ENCODE measurements at regions not wholly inside any gene's neighbourhood (a gene's known extent, or its start where the extent isn't known, plus 50 kb on each side); places are given as distances from the start of the nearest gene placed in this dataset.
"Not testable (repeated sequence)": the region's sequence is repeated elsewhere in the genome, so short reads cannot be mapped to it uniquely, and the experiment has no call there.

DNA sequence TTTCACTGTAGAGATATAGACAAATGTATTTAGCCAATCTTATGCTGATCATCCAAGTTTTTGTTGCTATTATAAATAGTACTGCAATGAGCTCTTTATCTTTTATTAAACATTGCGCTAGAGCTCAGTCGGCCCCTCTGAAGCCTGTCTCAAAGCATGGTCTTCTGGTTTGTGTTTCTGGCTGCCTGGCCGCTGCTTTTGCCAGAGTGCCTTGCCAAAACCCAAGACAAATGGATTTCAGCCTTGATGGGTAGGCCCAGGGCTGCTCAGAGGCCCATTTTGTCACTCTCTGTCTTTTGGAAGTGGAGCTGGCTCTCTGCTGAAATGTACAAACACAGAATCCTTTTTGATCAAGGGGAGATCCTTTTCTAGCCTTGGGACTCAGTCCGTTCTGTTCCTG lies 102.9 kb upstream of the KCNG1 start:
- Histone ChIP-seq H3K27me3 (ENCODE audit: control insufficient read depth, insufficient read depth, low read length, poor library complexity, severe bottlenecking) (no peaks in the 10 kb centered on the region), H3K27ac (ENCODE audit: insufficient read depth, low read depth, low read length, poor library complexity, severe bottlenecking) (no peak overlapping the region), H3K4me3 (ENCODE audit: insufficient read depth, low read depth, low read length) (no peak overlapping the region), H3K9me3 (ENCODE audit: control insufficient read depth, low read length) (no peaks in the 10 kb centered on the region), H3K4me1 (ENCODE audit: control insufficient read depth, insufficient read depth, low read length) (peaks cover 16% of the 10 kb centered on the region), H3K36me3 (ENCODE audit: control insufficient read depth, insufficient read depth, low read length) (no peaks in the 10 kb centered on the region)
- WGBS, 2 experiments, result 90 to 97% methylated on average over 4 of the region's 4 CpGs

DNA sequence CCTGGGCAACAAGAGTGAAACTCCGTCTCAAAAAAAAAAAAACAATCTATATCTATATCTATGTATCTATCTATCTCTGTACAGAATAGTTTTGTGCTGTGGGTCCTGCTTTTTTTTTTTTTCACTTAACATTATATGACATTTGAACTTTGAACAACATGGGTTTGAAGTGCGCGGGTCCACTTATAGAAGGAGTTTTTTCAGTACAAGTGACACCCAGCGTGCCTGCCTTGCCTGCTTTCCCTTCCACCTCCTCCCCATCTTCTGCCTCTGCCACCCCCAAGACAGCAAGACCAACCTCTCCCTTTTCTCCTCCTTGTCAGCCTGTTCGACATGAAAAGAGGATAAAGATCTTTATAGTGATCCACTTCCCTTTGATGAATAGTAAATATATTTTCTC lies 102.2 kb upstream of the KCNG1 start:
- H3K27ac ChIP-seq (ENCODE audit: insufficient read depth, low read depth, low read length, poor library complexity, severe bottlenecking), result no peak overlapping the region
- H3K9me3 ChIP-seq (ENCODE audit: control insufficient read depth, low read length), result no peaks in the 10 kb centered on the region
- 91 to 97% methylated on average over 3 to 4 of the region's 5 CpGs for WGBS, 2 experiments
- peaks cover 19% of the 10 kb centered on the region for H3K4me1 ChIP-seq (ENCODE audit: control insufficient read depth, insufficient read depth, low read length)
- H3K27me3 ChIP-seq (ENCODE audit: control insufficient read depth, insufficient read depth, low read length, poor library complexity, severe bottlenecking), result no peaks in the 10 kb centered on the region
- H3K36me3 ChIP-seq (ENCODE audit: control insufficient read depth, insufficient read depth, low read length), result no peaks in the 10 kb centered on the region
- H3K4me3 ChIP-seq (ENCODE audit: insufficient read depth, low read depth, low read length), result no peak overlapping the region

DNA sequence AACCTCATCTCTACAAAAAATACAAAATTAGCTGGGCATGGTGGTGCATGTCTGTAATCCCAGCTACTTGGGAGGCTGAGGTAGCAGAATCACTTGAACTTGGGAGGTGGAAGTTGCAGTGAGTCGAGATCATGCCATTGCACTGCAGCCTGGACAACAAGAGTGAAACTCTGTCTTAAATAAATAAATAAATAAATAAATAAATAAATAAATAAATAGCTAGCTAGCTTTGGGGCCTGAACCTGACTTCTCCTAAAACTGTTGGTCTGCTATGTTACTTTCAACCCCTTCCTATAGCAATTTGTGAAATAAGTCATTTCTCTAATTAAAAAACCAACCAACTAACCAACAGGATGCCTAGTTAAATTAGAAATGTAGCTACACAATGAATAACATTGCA lies 101.0 kb upstream of the KCNG1 start:
- not testable (repeated sequence) for H3K4me3 ChIP-seq (ENCODE audit: insufficient read depth, low read depth, low read length); H3K9me3 ChIP-seq (ENCODE audit: control insufficient read depth, low read length); H3K36me3 ChIP-seq (ENCODE audit: control insufficient read depth, insufficient read depth, low read length); H3K27ac ChIP-seq (ENCODE audit: insufficient read depth, low read depth, low read length, poor library complexity, severe bottlenecking); H3K27me3 ChIP-seq (ENCODE audit: control insufficient read depth, insufficient read depth, low read length, poor library complexity, severe bottlenecking)
- 100% methylated on average over 1 of the region's 1 CpG for WGBS, 2 experiments
- peaks cover 19% of the 10 kb centered on the region for H3K4me1 ChIP-seq (ENCODE audit: control insufficient read depth, insufficient read depth, low read length)

DNA sequence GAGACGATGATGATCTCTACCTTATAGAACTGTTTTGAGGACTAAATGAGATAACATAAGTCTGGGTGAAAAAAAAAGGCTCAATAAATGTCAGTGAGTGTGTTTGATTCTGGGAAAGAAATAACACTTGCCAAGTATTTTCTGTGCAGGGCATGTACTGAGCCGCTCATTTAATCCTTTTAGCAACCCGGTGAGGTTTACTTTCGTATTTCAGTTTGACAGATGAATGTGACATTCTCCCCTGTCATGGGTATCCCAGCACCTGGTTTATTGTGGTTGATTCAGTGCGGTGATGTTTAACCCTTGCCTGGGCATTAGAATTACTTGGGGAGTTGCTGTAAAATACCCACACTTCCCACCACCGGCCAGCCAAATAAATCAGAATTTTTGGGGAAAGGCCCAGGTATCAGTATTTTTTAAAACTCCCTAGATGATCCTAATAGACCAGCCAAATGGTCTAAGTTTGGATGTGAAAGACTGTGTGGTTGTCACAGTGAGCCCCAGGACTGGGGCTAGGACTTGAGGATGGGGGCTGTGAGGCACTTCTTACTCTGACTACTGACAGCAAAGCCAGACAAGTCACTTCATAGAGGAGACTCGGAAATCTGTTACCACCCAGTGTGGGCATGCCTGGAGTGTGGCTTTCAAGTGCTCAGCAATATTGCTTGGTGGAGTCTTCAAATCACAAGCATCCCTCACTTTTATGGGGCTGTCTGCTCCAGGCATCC lies 100.2 kb upstream of the KCNG1 start:
- no peaks in the 10 kb centered on the region for H3K27me3 ChIP-seq (ENCODE audit: control insufficient read depth, insufficient read depth, low read length, poor library complexity, severe bottlenecking)
- WGBS, 2 experiments, result 80 to 85% methylated on average over 7 of the region's 7 CpGs
- H3K4me3 ChIP-seq (ENCODE audit: insufficient read depth, low read depth, low read length), result no peak overlapping the region
- H3K9me3 ChIP-seq (ENCODE audit: control insufficient read depth, low read length), result no peaks in the 10 kb centered on the region
- peaks cover 19% of the 10 kb centered on the region for H3K4me1 ChIP-seq (ENCODE audit: control insufficient read depth, insufficient read depth, low read length)
- H3K27ac ChIP-seq (ENCODE audit: insufficient read depth, low read depth, low read length, poor library complexity, severe bottlenecking), result no peak overlapping the region
- H3K36me3 ChIP-seq (ENCODE audit: control insufficient read depth, insufficient read depth, low read length), result no peaks in the 10 kb centered on the region

DNA sequence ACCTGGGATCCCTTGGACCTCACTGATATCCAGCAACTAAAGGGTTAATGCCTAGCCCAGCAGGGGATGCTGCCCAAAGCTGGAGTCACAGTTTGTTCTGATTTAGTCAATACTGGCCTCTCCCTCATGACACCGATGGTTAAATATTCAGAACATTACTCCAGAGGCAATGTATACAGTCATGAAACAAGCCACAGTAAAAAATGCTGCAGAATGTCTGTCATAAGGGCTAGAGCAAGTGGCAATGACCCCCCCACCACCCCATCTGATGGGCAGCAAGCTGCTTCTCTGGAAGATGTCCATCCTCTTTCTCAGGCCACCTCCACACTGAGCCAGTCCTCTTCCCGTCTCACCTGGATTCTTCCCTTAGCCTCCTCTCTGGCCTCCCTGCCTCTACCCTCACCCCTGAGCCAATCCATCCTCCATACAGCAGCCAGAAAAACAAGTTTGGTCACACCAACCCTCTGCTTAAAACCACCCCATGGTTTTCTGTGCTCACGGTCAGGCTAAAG lies 99.0 kb upstream of the KCNG1 start:
- Histone ChIP-seq H3K27me3 (ENCODE audit: control insufficient read depth, insufficient read depth, low read length, poor library complexity, severe bottlenecking) (no peaks in the 10 kb centered on the region), H3K27ac (ENCODE audit: insufficient read depth, low read depth, low read length, poor library complexity, severe bottlenecking) (no peak overlapping the region), H3K36me3 (ENCODE audit: control insufficient read depth, insufficient read depth, low read length) (no peaks in the 10 kb centered on the region), H3K9me3 (ENCODE audit: control insufficient read depth, low read length) (no peaks in the 10 kb centered on the region), H3K4me1 (ENCODE audit: control insufficient read depth, insufficient read depth, low read length) (peaks cover 19% of the 10 kb centered on the region), H3K4me3 (ENCODE audit: insufficient read depth, low read depth, low read length) (no peak overlapping the region)
- 32 to 37% methylated on average over 3 of the region's 3 CpGs for WGBS, 2 experiments

DNA sequence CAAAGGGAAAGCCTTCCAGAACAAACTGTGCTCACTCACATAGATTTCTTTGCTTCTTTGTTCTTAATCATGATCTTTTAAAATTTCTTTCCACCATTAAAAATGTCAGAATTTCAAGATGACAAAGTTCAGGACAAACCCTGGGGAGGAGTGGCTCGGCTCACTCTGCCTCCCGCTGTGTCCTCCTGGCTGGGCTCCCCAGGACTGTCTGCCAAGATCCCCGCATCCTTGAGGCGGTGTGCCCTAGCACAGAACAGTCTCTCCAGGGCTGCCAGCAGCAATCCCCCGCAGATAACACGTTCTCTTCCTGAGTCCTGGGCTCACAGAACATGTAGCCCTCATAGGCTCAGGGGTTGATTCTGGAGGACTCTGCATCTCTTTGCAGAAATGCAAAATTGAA lies 98.4 kb upstream of the KCNG1 start:
- Histone ChIP-seq H3K36me3 (ENCODE audit: control insufficient read depth, insufficient read depth, low read length) (no peaks in the 10 kb centered on the region), H3K4me1 (ENCODE audit: control insufficient read depth, insufficient read depth, low read length) (peaks cover 19% of the 10 kb centered on the region), H3K27ac (ENCODE audit: insufficient read depth, low read depth, low read length, poor library complexity, severe bottlenecking) (no peak overlapping the region), H3K4me3 (ENCODE audit: insufficient read depth, low read depth, low read length) (no peak overlapping the region), H3K9me3 (ENCODE audit: control insufficient read depth, low read length) (no peaks in the 10 kb centered on the region), H3K27me3 (ENCODE audit: control insufficient read depth, insufficient read depth, low read length, poor library complexity, severe bottlenecking) (no peaks in the 10 kb centered on the region)
- whole genome bisulfite sequencing, 2 experiments, result 46 to 49% methylated on average over 6 of the region's 6 CpGs

DNA sequence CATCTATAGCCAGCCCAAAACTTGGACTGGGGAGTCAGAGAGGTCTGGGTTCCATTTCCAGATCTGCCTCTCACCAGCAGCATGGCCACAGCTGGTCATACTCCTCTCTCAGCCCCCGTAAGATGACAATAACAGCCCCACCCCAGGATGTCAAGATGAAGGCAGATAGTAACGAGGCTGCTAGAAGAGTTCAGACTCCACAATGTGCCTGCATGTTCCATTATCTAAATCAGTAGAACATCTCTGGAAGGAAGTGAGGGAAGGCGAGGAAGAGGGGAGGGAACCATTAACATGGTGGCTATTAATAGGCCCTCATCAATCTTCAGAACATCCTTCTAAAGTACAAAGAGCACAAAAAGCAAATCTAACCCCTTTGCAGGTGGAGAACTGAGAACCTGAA lies 98.0 kb upstream of the KCNG1 start:
- H3K9me3 ChIP-seq (ENCODE audit: control insufficient read depth, low read length), result no peaks in the 10 kb centered on the region
- 70 to 84% methylated on average over 2 to 3 of the region's 3 CpGs for WGBS, 2 experiments
- no peak overlapping the region for H3K4me3 ChIP-seq (ENCODE audit: insufficient read depth, low read depth, low read length)
- H3K4me1 ChIP-seq (ENCODE audit: control insufficient read depth, insufficient read depth, low read length), result peaks cover 19% of the 10 kb centered on the region
- no peaks in the 10 kb centered on the region for H3K36me3 ChIP-seq (ENCODE audit: control insufficient read depth, insufficient read depth, low read length)
- H3K27me3 ChIP-seq (ENCODE audit: control insufficient read depth, insufficient read depth, low read length, poor library complexity, severe bottlenecking), result no peaks in the 10 kb centered on the region
- no peak overlapping the region for H3K27ac ChIP-seq (ENCODE audit: insufficient read depth, low read depth, low read length, poor library complexity, severe bottlenecking)

DNA sequence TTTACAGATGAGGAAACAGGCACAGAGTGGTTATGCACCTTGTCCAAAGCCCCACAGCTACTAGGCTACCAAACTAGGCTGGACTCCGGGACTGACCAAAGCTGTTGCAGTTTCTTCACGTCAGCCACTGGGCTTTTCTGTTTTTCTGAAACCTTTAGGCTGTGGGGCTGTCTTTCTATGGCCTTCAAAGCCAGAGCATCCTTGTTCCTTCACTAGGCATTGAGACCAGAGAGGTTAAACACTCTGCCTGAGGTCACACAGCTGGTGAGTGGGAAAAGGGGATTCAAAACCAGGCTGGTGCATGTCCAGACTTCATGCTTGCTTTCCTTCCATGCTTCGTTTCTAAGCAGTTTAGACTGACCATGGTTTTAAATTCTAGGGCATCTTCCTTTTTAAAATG lies 97.5 kb upstream of the KCNG1 start:
- Histone ChIP-seq H3K4me3 (ENCODE audit: insufficient read depth, low read depth, low read length) (no peak overlapping the region), H3K27me3 (ENCODE audit: control insufficient read depth, insufficient read depth, low read length, poor library complexity, severe bottlenecking) (no peaks in the 10 kb centered on the region), H3K27ac (ENCODE audit: insufficient read depth, low read depth, low read length, poor library complexity, severe bottlenecking) (no peak overlapping the region), H3K9me3 (ENCODE audit: control insufficient read depth, low read length) (no peaks in the 10 kb centered on the region), H3K4me1 (ENCODE audit: control insufficient read depth, insufficient read depth, low read length) (peaks cover 19% of the 10 kb centered on the region), H3K36me3 (ENCODE audit: control insufficient read depth, insufficient read depth, low read length) (no peaks in the 10 kb centered on the region)
- WGBS, 2 experiments, result 87 to 92% methylated on average over 3 of the region's 3 CpGs

DNA sequence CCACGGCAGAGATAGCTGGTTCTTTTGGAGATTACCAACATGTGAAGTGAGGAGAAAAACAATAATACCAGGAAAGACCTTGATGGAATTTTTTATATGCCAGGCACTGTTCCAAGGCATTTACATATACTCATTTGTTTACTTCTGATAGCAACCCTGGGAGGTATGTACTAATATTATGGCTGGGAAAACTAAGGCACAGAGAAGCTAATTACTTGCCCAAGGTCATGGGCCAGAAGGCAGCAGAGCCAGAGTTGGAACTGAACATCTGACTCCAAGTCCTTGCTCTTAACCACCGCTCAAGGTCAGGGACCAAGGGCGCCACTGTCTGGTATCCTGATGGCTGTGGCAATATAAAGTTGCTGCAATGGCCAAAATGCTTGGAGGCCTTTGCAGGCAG lies 97.0 kb upstream of the KCNG1 start:
- Histone ChIP-seq H3K4me3 (ENCODE audit: insufficient read depth, low read depth, low read length) (no peak overlapping the region), H3K27ac (ENCODE audit: insufficient read depth, low read depth, low read length, poor library complexity, severe bottlenecking) (no peak overlapping the region), H3K27me3 (ENCODE audit: control insufficient read depth, insufficient read depth, low read length, poor library complexity, severe bottlenecking) (no peaks in the 10 kb centered on the region), H3K4me1 (ENCODE audit: control insufficient read depth, insufficient read depth, low read length) (peaks cover 19% of the 10 kb centered on the region), H3K9me3 (ENCODE audit: control insufficient read depth, low read length) (no peaks in the 10 kb centered on the region), H3K36me3 (ENCODE audit: control insufficient read depth, insufficient read depth, low read length) (no peaks in the 10 kb centered on the region)
- 97 to 99% methylated on average over 3 of the region's 3 CpGs for WGBS, 2 experiments

DNA sequence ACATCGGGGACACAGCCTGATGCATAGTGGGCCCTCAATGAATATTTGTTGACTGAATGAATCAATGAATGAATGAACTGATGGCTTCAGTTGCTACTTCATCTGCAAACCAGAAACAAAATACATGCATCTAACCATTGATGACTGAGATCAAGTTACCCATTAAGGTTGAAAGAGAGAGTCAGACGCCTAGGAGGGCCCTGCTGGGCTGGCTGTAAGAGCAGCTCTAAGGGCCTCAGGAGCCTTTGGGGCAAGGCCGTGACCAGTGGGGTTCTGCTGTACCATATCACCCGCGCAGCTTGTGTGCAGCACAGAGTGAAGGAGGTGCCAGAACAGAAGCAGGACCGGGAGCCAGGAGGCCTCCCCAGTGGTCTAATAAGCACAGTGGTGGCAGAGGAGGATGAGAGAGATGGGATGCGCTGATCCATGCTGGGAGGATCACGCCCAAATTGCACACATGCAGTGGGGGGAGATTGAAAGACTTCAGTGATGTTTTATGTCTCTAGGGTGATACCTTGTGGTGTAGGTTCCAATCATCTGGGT lies 96.1 kb upstream of the KCNG1 start:
- no peaks in the 10 kb centered on the region for H3K36me3 ChIP-seq (ENCODE audit: control insufficient read depth, insufficient read depth, low read length)
- H3K4me3 ChIP-seq (ENCODE audit: insufficient read depth, low read depth, low read length), result no peak overlapping the region
- no peaks in the 10 kb centered on the region for H3K9me3 ChIP-seq (ENCODE audit: control insufficient read depth, low read length)
- peaks cover 19% of the 10 kb centered on the region for H3K4me1 ChIP-seq (ENCODE audit: control insufficient read depth, insufficient read depth, low read length)
- no peak overlapping the region for H3K27ac ChIP-seq (ENCODE audit: insufficient read depth, low read depth, low read length, poor library complexity, severe bottlenecking)
- no peaks in the 10 kb centered on the region for H3K27me3 ChIP-seq (ENCODE audit: control insufficient read depth, insufficient read depth, low read length, poor library complexity, severe bottlenecking)
- 81% methylated on average over 8 of the region's 8 CpGs for WGBS, 2 experiments
